Osteoblast (primary cell): ENCODE measurements at regions not wholly inside any gene's neighbourhood (a gene's known extent, or its start where the extent isn't known, plus 50 kb on each side); places are given as distances from the start of the nearest gene placed in this dataset.
A peak's percentile ranks its signal among the peaks of the same experiment; 100 is the strongest.

Experiments
- DNase-seq: peaks from one replicate; pipeline ENCODE4 v3.0.0; 2011; ENCODE audit warnings: low spot score, mixed read lengths; ENCODE audit not compliant: insufficient read length; ENCODE audit errors: missing footprints
- H2AFZ ChIP-seq: 2 replicates; pipeline ENCODE4 v1.6.0; 2011; ENCODE audit warnings: mild to moderate bottlenecking, low read length
- H3K27ac ChIP-seq: 2 replicates; pipeline ENCODE4 v1.5.1; 2011; ENCODE audit warnings: mild to moderate bottlenecking, low read depth, low read length, moderate library complexity
- H3K27me3 ChIP-seq: 2 replicates; pipeline ENCODE4 v1.6.0; 2012; ENCODE audit warnings: mild to moderate bottlenecking, control low read depth, inconsistent platforms, low read length, moderate library complexity; ENCODE audit not compliant: insufficient read depth
- H3K36me3 ChIP-seq: 2 replicates; pipeline ENCODE4 v1.5.1; 2011; ENCODE audit warnings: mild to moderate bottlenecking, low read length, control low read depth, moderate library complexity; ENCODE audit not compliant: insufficient read depth
- H3K4me1 ChIP-seq: 2 replicates; pipeline ENCODE4 v1.5.1; 2011; ENCODE audit warnings: mild to moderate bottlenecking, low read length, control low read depth, moderate library complexity; ENCODE audit not compliant: insufficient read depth
- H3K4me2 ChIP-seq: 2 replicates; pipeline ENCODE4 v1.6.0; 2011; ENCODE audit warnings: mild to moderate bottlenecking, low read length; ENCODE audit not compliant: insufficient read depth
- H3K4me3 ChIP-seq: fragments of 200-600 bp; sonication (generic); 3 replicates; pipeline ENCODE4 v1.5.1; 2012; ENCODE audit warnings: mild to moderate bottlenecking, low read length, inconsistent platforms; ENCODE audit not compliant: insufficient read depth
- H3K79me2 ChIP-seq: 2 replicates; pipeline ENCODE4 v1.6.0; 2012; ENCODE audit warnings: mild to moderate bottlenecking, low read length, control low read depth, inconsistent platforms; ENCODE audit not compliant: insufficient read depth
- H3K9me3 ChIP-seq: 2 replicates; pipeline ENCODE4 v1.5.1; 2011; ENCODE audit warnings: low read depth, low read length, control low read depth
- H4K20me1 ChIP-seq: 2 replicates; pipeline ENCODE4 v1.6.0; 2012; ENCODE audit warnings: mild to moderate bottlenecking, low read length, control low read depth; ENCODE audit not compliant: insufficient read depth
- CTCF ChIP-seq: IDR thresholded peaks from 2 replicates; pipeline ENCODE4 v1.5.1; 2011; ENCODE audit warnings: mild to moderate bottlenecking, low read depth, low read length, moderate library complexity; ENCODE audit errors: extremely low read depth

GRCh38 chrX:20500949-20501348, 234.2 kb upstream of the RPS6KA3 start:
- Histone ChIP-seq H3K27ac (no peak overlapping the region), H3K9me3 (no peaks in the 10 kb centered on the region), H3K36me3 (no peaks in the 10 kb centered on the region), H2AFZ (no peak overlapping the region), H4K20me1 (no peaks in the 10 kb centered on the region), H3K27me3 (no peaks in the 10 kb centered on the region), H3K4me1 (peaks cover 4% of the 10 kb centered on the region), H3K4me2 (no peak overlapping the region), H3K4me3 (no peak overlapping the region), H3K79me2 (no peaks in the 10 kb centered on the region)
- no peak for DNase-seq
- no peak for TF ChIP-seq CTCF

- Histone ChIP-seq H3K4me1 (peaks cover 4% of the 10 kb centered on the region), H3K27ac (no peak overlapping the region), H3K4me2 (peak overlapping the region; percentile 57), H2AFZ (peak overlapping the region; percentile 71), H3K79me2 (no peaks in the 10 kb centered on the region), H4K20me1 (no peaks in the 10 kb centered on the region), H3K27me3 (no peaks in the 10 kb centered on the region), H3K36me3 (no peaks in the 10 kb centered on the region), H3K9me3 (no peaks in the 10 kb centered on the region), H3K4me3 (no peak overlapping the region)
- DNase-seq: no peak
- no peak for TF ChIP-seq CTCF
These were observed 233.6 kb upstream of the RPS6KA3 start for GRCh38 chrX:20500171-20500865.

- peaks cover 4% of the 10 kb centered on the region for H3K4me1 ChIP-seq
- H3K79me2 ChIP-seq: no peaks in the 10 kb centered on the region
- H3K27me3 ChIP-seq: no peaks in the 10 kb centered on the region
- H4K20me1 ChIP-seq: no peaks in the 10 kb centered on the region
- H3K9me3 ChIP-seq: no peaks in the 10 kb centered on the region
- H2AFZ ChIP-seq: peak overlapping the region; percentile 28
- H3K4me2 ChIP-seq: no peak overlapping the region
- DNase-seq: no peak
- H3K4me3 ChIP-seq: no peak overlapping the region
- no peaks in the 10 kb centered on the region for H3K36me3 ChIP-seq
- no peak overlapping the region for H3K27ac ChIP-seq
- no peak for TF ChIP-seq CTCF
These were observed 233.1 kb upstream of the RPS6KA3 start for GRCh38 chrX:20499763-20500162.

GRCh38 chrX:20498851-20499635, 232.3 kb upstream of the RPS6KA3 start:
- Histone ChIP-seq H3K9me3 (no peaks in the 10 kb centered on the region), H3K4me2 (no peak overlapping the region), H3K4me3 (no peak overlapping the region), H3K4me1 (peaks cover 4% of the 10 kb centered on the region), H4K20me1 (no peaks in the 10 kb centered on the region), H2AFZ (no peak overlapping the region), H3K79me2 (no peaks in the 10 kb centered on the region), H3K36me3 (no peaks in the 10 kb centered on the region), H3K27me3 (no peaks in the 10 kb centered on the region), H3K27ac (no peak overlapping the region)
- TF ChIP-seq CTCF: no peak
- DNase-seq: no peak
